B cell (primary cell): ENCODE measurements at regions not wholly inside any gene's neighbourhood (a gene's known extent, or its start where the extent isn't known, plus 50 kb on each side); places are given as distances from the start of the nearest gene placed in this dataset.

Experiments
- ATAC-seq: fragments of 200-7000 bp; cut with Tn5 transposase; one replicate; pipeline ENCODE4 v1.10.0; 2021; ENCODE audit warnings: low read depth, mild to moderate bottlenecking, moderate number of reproducible peaks, moderate library complexity
- CTCF ChIA-PET: fragments of 350-600 bp; sonication (Branson Sonifier 250); formaldehyde crosslinking; loops from one replicate; lab custom pipeline; 2021; ENCODE audit warnings: antibody characterized with exemption, inconsistent platforms; lab: Charles Lee
- POLR2A ChIA-PET: fragments of 350-600 bp; sonication (Branson Sonifier 250); formaldehyde crosslinking; loops from one replicate; lab custom pipeline; 2021; ENCODE audit warnings: antibody characterized with exemption; lab: Charles Lee
- DNase-seq: peaks from one replicate; pipeline ENCODE4 v3.0.0; 2013
- H2AFZ ChIP-seq: 2 replicates; pipeline ENCODE4 v1.6.1; 2012; ENCODE audit warnings: mild to moderate bottlenecking, low read depth, low read length; ENCODE audit not compliant: insufficient read depth, poor library complexity, severe bottlenecking
- H3K27ac ChIP-seq, 2 donors: 1 replicate in 1 of 2; 2 replicates in 1 of 2; pipeline ENCODE4 v1.5.1; 2012 to 2013; ENCODE audit warnings: low read length in 2 of 2, mild to moderate bottlenecking in 2 of 2, moderate library complexity in 1 of 2
- H3K27me3 ChIP-seq, 4 experiments: fragments of 200-600 bp in 1 of 4; sonication (generic) in 1 of 4; replicated peaks in 1 of 4; 1 replicate in 2 of 4; 2 replicates in 2 of 4; pipeline versions ENCODE4 v1.6.1 to v1.7.0; 2013 to 2016; ENCODE audit warnings: low read length in 3 of 4, mild to moderate bottlenecking in 2 of 4, mixed read lengths in 1 of 4, moderate library complexity in 1 of 4; ENCODE audit not compliant: insufficient read depth in 4 of 4, control insufficient read depth in 3 of 4; ENCODE audit errors: control extremely low read depth in 1 of 4
- H3K36me3 ChIP-seq, 2 experiments: replicated peaks in 1 of 2; 1 replicate in 1 of 2; 2 replicates in 1 of 2; pipeline versions ENCODE4 v1.6.1 to v1.7.1; 2013; ENCODE audit warnings: low read length in 1 of 2; ENCODE audit not compliant: insufficient read depth in 2 of 2, control insufficient read depth in 1 of 2; ENCODE audit errors: control extremely low read depth in 1 of 2, extremely low read depth in 1 of 2
- H3K4me1 ChIP-seq, 2 donors: fragments of 200-600 bp in 1 of 2; sonication (generic) in 1 of 2; 1 replicate in 1 of 2; 2 replicates in 1 of 2; pipeline versions ENCODE4 v1.5.1 to v1.6.1; 2013 to 2017; ENCODE audit warnings: low read length in 2 of 2; ENCODE audit not compliant: control insufficient read depth in 2 of 2, insufficient read depth in 2 of 2
- H3K4me2 ChIP-seq: replicated peaks from 2 replicates; pipeline ENCODE3; 2012; ENCODE audit warnings: mild to moderate bottlenecking, low read depth, low read length; ENCODE audit not compliant: poor library complexity, severe bottlenecking
- H3K4me3 ChIP-seq, 5 experiments: fragments of 200-600 bp in 1 of 5; sonication (generic) in 1 of 5; 1 replicate in 3 of 5; 2 replicates in 2 of 5; pipeline versions ENCODE4 v1.5.1 to v1.7.0; 2011 to 2016; ENCODE audit warnings: low read length in 4 of 5, mild to moderate bottlenecking in 4 of 5, low read depth in 2 of 5, control low read depth in 1 of 5, moderate library complexity in 1 of 5; ENCODE audit not compliant: insufficient read depth in 1 of 5; ENCODE audit errors: control extremely low read depth in 1 of 5, extremely low read depth in 1 of 5
- H3K79me2 ChIP-seq: fragments of 200-600 bp; sonication (generic); one replicate; pipeline ENCODE4 v1.6.0; 2016; ENCODE audit warnings: low read length; ENCODE audit not compliant: control insufficient read depth, insufficient read depth
- H3K9ac ChIP-seq: fragments of 200-600 bp; sonication (generic); 2 replicates; pipeline ENCODE4 v1.6.1; 2017; ENCODE audit warnings: mild to moderate bottlenecking, low read length, moderate library complexity
- H3K9me3 ChIP-seq, 3 donors: one replicate each; pipeline versions ENCODE4 v1.6.1 to v1.7.1; 2013; ENCODE audit warnings: low read length in 2 of 3; ENCODE audit not compliant: control insufficient read depth in 2 of 3, insufficient read depth in 1 of 3; ENCODE audit errors: control extremely low read depth in 1 of 3
- H4K20me1 ChIP-seq: 2 replicates; pipeline ENCODE4 v1.6.0; 2012; ENCODE audit warnings: mild to moderate bottlenecking, low read length; ENCODE audit not compliant: insufficient read depth, control insufficient read depth, poor library complexity, severe bottlenecking
- H3K27ac Mint-ChIP-seq: one replicate; pipeline ENCODE4 v1.8.0; 2021; ENCODE audit warnings: mixed read lengths
- H3K27me3 Mint-ChIP-seq: one replicate; pipeline ENCODE4 v1.8.0; 2021; ENCODE audit warnings: mixed read lengths
- H3K4me1 Mint-ChIP-seq: one replicate; pipeline ENCODE4 v1.8.0; 2021; ENCODE audit warnings: mixed read lengths
- H3K4me3 Mint-ChIP-seq: one replicate; pipeline ENCODE4 v1.8.0; 2021; ENCODE audit warnings: mixed read lengths
- H3K9me3 Mint-ChIP-seq: one replicate; pipeline ENCODE4 v1.8.0; 2022; ENCODE audit warnings: mixed read lengths; ENCODE audit not compliant: insufficient read depth
- CTCF ChIP-seq: fragments of 200-600 bp; IDR thresholded peaks from one replicate; pipeline ENCODE4 v1.8.0; 2022; ENCODE audit warnings: antibody characterized with exemption, mild to moderate bottlenecking
- EZH2 ChIP-seq: IDR thresholded peaks from 2 replicates; pipeline ENCODE4 v1.6.1; 2012; ENCODE audit warnings: borderline replicate concordance, low read depth, mild to moderate bottlenecking, moderate library complexity, low read length; ENCODE audit not compliant: insufficient read depth, poor library complexity, severe bottlenecking
- WGBS: methylation state at CpG from one replicate; pipeline ENCODE4 v1.1.5; 2013; ENCODE audit warnings: missing lambda C conversion rate; ENCODE audit not compliant: insufficient coverage; 5-methylcytosine and 5-hydroxymethylcytosine counted together
- intact Hi-C: fragments of 100-400 bp; cut with micrococcal nuclease; formaldehyde crosslinking; loops from one replicate; pipeline ENCODE4 v1.10.0; 2022

- CTCF ChIA-PET = no interaction called here
- intact Hi-C loops = no loop called here
- POLR2A ChIA-PET = no interaction called here
- Mint-ChIP-seq H3K9me3 (peaks cover 8% of the 10 kb centered on the region), H3K27me3 (peaks cover 55% of the 10 kb centered on the region), H3K4me1 (no peaks in the 10 kb centered on the region), H3K27ac (no peak overlapping the region), H3K4me3 (no peak overlapping the region)
- no peak overlapping the region for H3K27ac ChIP-seq
- no peaks in the 10 kb centered on the region for H3K79me2 ChIP-seq
- no peak overlapping the region for H2AFZ ChIP-seq
- no peaks in the 10 kb centered on the region for H3K36me3 ChIP-seq
- WGBS = no CpG with 5 or more reads among the region's 2 CpGs
- no peak overlapping the region for H3K9ac ChIP-seq
- H4K20me1 ChIP-seq = no peaks in the 10 kb centered on the region
- TF ChIP-seq EZH2 (no peak), CTCF (no peak)
- peaks cover 2 to 43% (median 16%) of the 10 kb centered on the region in 4 experiments for H3K27me3 ChIP-seq
- no peaks in the 10 kb centered on the region for H3K4me1 ChIP-seq
- no peak overlapping the region for H3K4me2 ChIP-seq
- H3K4me3 ChIP-seq = no peak overlapping the region
- DNase-seq (no peak), ATAC-seq (no peak)
- H3K9me3 ChIP-seq = peaks cover 0 to 4% (median 0%) of the 10 kb centered on the region in 3 donors
These were observed 229.5 kb downstream of the MEF2C start for GRCh38 chr5:88653471-88653870.

GRCh38 chr5:88647901-88648300 is 235.1 kb downstream of the MEF2C start:
- WGBS = 75% methylated on average over 2 of the region's 2 CpGs
- no peak overlapping the region for H2AFZ ChIP-seq
- POLR2A ChIA-PET = no interaction called here

More at GRCh38 chr5:88647901-88648300, 235.1 kb downstream of the MEF2C start:
- H3K36me3 ChIP-seq = no peaks in the 10 kb centered on the region
- H4K20me1 ChIP-seq = no peaks in the 10 kb centered on the region
- H3K27me3 ChIP-seq = peaks cover 0 to 29% (median 8%) of the 10 kb centered on the region in 4 experiments
- no peak overlapping the region for H3K9ac ChIP-seq
- ATAC-seq = no peak
- CTCF ChIA-PET = interaction anchor here (0.9 kb wide), 1 partner anchor 43 kb away, joined by 3 read pairs; no protein-coding TSS in a partner anchor
- no peak overlapping the region for H3K4me3 ChIP-seq
- H3K4me1 ChIP-seq = no peaks in the 10 kb centered on the region
- H3K79me2 ChIP-seq = no peaks in the 10 kb centered on the region
- H3K27me3 Mint-ChIP-seq = peaks cover 36% of the 10 kb centered on the region
- H3K9me3 Mint-ChIP-seq = no peaks in the 10 kb centered on the region
- H3K4me3 Mint-ChIP-seq = no peak overlapping the region
- no peaks in the 10 kb centered on the region for H3K4me1 Mint-ChIP-seq
- no peaks in the 10 kb centered on the region for H3K9me3 ChIP-seq
- H3K27ac ChIP-seq = no peak overlapping the region
- H3K4me2 ChIP-seq = no peak overlapping the region
- H3K27ac Mint-ChIP-seq = no peak overlapping the region
- DNase-seq = no peak
- no peak for TF ChIP-seq EZH2
- TF ChIP-seq CTCF = no peak
- intact Hi-C loops = no loop called here
